Neural crest cell (in vitro differentiated cells): ENCODE measurements at regions not wholly inside any gene's neighbourhood (a gene's known extent, or its start where the extent isn't known, plus 50 kb on each side); places are given as distances from the start of the nearest gene placed in this dataset.

ENCODE experiments used
- DNase-seq: peaks from one replicate; pipeline ENCODE4 v3.0.0; 2021; ENCODE audit warnings: low read depth, mixed read lengths, low spot score
- H3K27ac Mint-ChIP-seq: one replicate; pipeline ENCODE4 v1.8.0; 2021; ENCODE audit warnings: mild to moderate bottlenecking, mixed read lengths; ENCODE audit not compliant: unreplicated experiment
- H3K27me3 Mint-ChIP-seq: 2 replicates; pipeline ENCODE4 v1.8.0; 2021; ENCODE audit warnings: low read depth, mild to moderate bottlenecking, mixed read lengths
- H3K36me3 Mint-ChIP-seq: 2 replicates; pipeline ENCODE4 v1.8.0; 2021; ENCODE audit warnings: low read depth, mild to moderate bottlenecking, mixed read lengths
- H3K4me1 Mint-ChIP-seq: 2 replicates; pipeline ENCODE4 v1.8.0; 2021; ENCODE audit warnings: mixed read lengths
- H3K4me3 Mint-ChIP-seq: one replicate; pipeline ENCODE4 v1.8.0; 2021; ENCODE audit warnings: mild to moderate bottlenecking, mixed read lengths
- H3K9me3 Mint-ChIP-seq: 2 replicates; pipeline ENCODE4 v1.8.0; 2021; ENCODE audit warnings: mixed read lengths
- CTCF ChIP-seq: fragments of 200-600 bp; sonication (generic); conservative IDR thresholded peaks from 2 replicates; pipeline ENCODE4 v1.5.0; 2021; ENCODE audit warnings: antibody characterized with exemption, mild to moderate bottlenecking

- Mint-ChIP-seq H3K4me3 (no peak overlapping the region), H3K27me3 (no peaks in the 10 kb centered on the region), H3K36me3 (no peaks in the 10 kb centered on the region), H3K4me1 (peaks cover 19% of the 10 kb centered on the region), H3K27ac (no peak overlapping the region), H3K9me3 (no peaks in the 10 kb centered on the region)
- DNase-seq = no peak
- no peak for TF ChIP-seq CTCF
Observed at GRCh38 chr20:39812116-39812515, 850.0 kb downstream of the DHX35 start.

- no peaks in the 10 kb centered on the region for H3K9me3 Mint-ChIP-seq
- H3K4me3 Mint-ChIP-seq = no peak overlapping the region
- no peaks in the 10 kb centered on the region for H3K36me3 Mint-ChIP-seq
- DNase-seq = no peak
- peaks cover 4% of the 10 kb centered on the region for H3K4me1 Mint-ChIP-seq
- no peak overlapping the region for H3K27ac Mint-ChIP-seq
- no peak for TF ChIP-seq CTCF
- H3K27me3 Mint-ChIP-seq = no peaks in the 10 kb centered on the region
Observed at GRCh38 chr20:39810309-39810708, 848.2 kb downstream of the DHX35 start.

GRCh38 chr20:39808613-39809012 lies 846.5 kb downstream of the DHX35 start:
- Mint-ChIP-seq H3K27me3 (no peaks in the 10 kb centered on the region), H3K4me3 (no peak overlapping the region), H3K36me3 (no peaks in the 10 kb centered on the region), H3K27ac (no peak overlapping the region), H3K4me1 (peaks cover 4% of the 10 kb centered on the region), H3K9me3 (no peaks in the 10 kb centered on the region)
- DNase-seq = no peak
- no peak for TF ChIP-seq CTCF

GRCh38 chr20:39800548-39800947 lies 838.4 kb downstream of the DHX35 start:
- H3K27me3 Mint-ChIP-seq = no peaks in the 10 kb centered on the region
- H3K4me1 Mint-ChIP-seq = no peaks in the 10 kb centered on the region
- no peak overlapping the region for H3K4me3 Mint-ChIP-seq
- no peak for DNase-seq
- peaks cover 9% of the 10 kb centered on the region for H3K9me3 Mint-ChIP-seq
- TF ChIP-seq CTCF = no peak
- H3K36me3 Mint-ChIP-seq = peaks cover 4% of the 10 kb centered on the region
- no peak overlapping the region for H3K27ac Mint-ChIP-seq

GRCh38 chr20:39800111-39800510 lies 838.0 kb downstream of the DHX35 start:
- no peak for TF ChIP-seq CTCF
- no peak for DNase-seq
- H3K27me3 Mint-ChIP-seq = no peaks in the 10 kb centered on the region
- peaks cover 4% of the 10 kb centered on the region for H3K36me3 Mint-ChIP-seq
- no peak overlapping the region for H3K27ac Mint-ChIP-seq
- no peaks in the 10 kb centered on the region for H3K4me1 Mint-ChIP-seq
- H3K4me3 Mint-ChIP-seq = no peak overlapping the region
- H3K9me3 Mint-ChIP-seq = peaks cover 9% of the 10 kb centered on the region
